GM12878 (cell line): ENCODE measurements at regions not wholly inside any gene's neighbourhood (a gene's known extent, or its start where the extent isn't known, plus 50 kb on each side); places are given as distances from the start of the nearest gene placed in this dataset.

Experiments
- ATAC-seq: fragments of 200-7000 bp; cut with Tn5 transposase; 3 replicates; pipeline ENCODE4 v1.9.1; 2020; ENCODE audit warnings: mild to moderate bottlenecking, moderate library complexity
- BruUV-seq: library from RNA; stranded (reverse); fragments of 400-500 nt; replicated peaks from 2 replicates; lab custom pipeline; 2021; lab: Mats Ljungman, UMichigan
- CTCF ChIA-PET: fragments of 300-600 bp; sonication (Branson Sonifier 250); formaldehyde crosslinking; extraction: SDS; loops from one replicate; lab custom pipeline; 2021; ENCODE audit warnings: inconsistent platforms; lab: Yijun Ruan, JAX
- POLR2A ChIA-PET: fragments of 350-600 bp; formaldehyde crosslinking; extraction: SDS; loops from one replicate; lab custom pipeline; 2021; ENCODE audit warnings: inconsistent platforms; lab: Charles Lee
- RAD21 ChIA-PET: fragments of 300-600 bp; sonication (Branson Sonifier 250); formaldehyde crosslinking; loops from one replicate; lab custom pipeline; 2023; ENCODE audit warnings: antibody characterized with exemption; ENCODE audit not compliant: unreplicated experiment; lab: Charles Lee
- SMC1A ChIA-PET: fragments of 300-600 bp; sonication (Branson Sonifier 250); formaldehyde crosslinking; loops from one replicate; lab custom pipeline; 2023; ENCODE audit not compliant: unreplicated experiment, uncharacterized antibody; lab: Charles Lee
- DNase-seq: peaks from one replicate; pipeline ENCODE4 v3.0.0-alpha.2; 2011; ENCODE audit warnings: low read depth, low spot score
- FAIRE-seq: peaks from 3 replicates; lab custom pipeline; 2011; peaks lifted over from hg19 to GRCh38; lab: Jason Lieb, UNC
- H2AFZ ChIP-seq: 2 replicates; pipeline ENCODE4 v1.6.0; 2011; ENCODE audit warnings: low read depth, low read length, control low read depth; ENCODE audit not compliant: control insufficient read depth
- H3K27ac ChIP-seq: 2 replicates; pipeline ENCODE4 v1.5.1; 2011; ENCODE audit warnings: control low read depth; ENCODE audit not compliant: control insufficient read depth, insufficient read depth
- H3K27me3 ChIP-seq, 2 experiments: replicated peaks in 1 of 2; 2 replicates each; pipeline versions ENCODE4 v1.6.0 to v1.6.1; 2011; ENCODE audit warnings: low read length in 1 of 2; ENCODE audit not compliant: control insufficient read depth in 2 of 2, insufficient read depth in 2 of 2
- H3K36me3 ChIP-seq, 2 experiments: 2 replicates each; pipeline ENCODE4 v1.5.1; 2011; ENCODE audit warnings: low read length in 1 of 2; ENCODE audit not compliant: control insufficient read depth in 2 of 2, insufficient read depth in 2 of 2
- H3K4me1 ChIP-seq: 2 replicates; pipeline ENCODE4 v1.6.1; 2011; ENCODE audit warnings: mild to moderate bottlenecking, low read length, moderate library complexity, mixed read lengths; ENCODE audit not compliant: control insufficient read depth, insufficient read depth
- H3K4me2 ChIP-seq: 2 replicates; pipeline ENCODE4 v1.6.0; 2011; ENCODE audit warnings: control low read depth; ENCODE audit not compliant: control insufficient read depth, insufficient read depth
- H3K4me3 ChIP-seq: fragments of 200-600 bp; sonication (generic); 2 replicates; pipeline ENCODE4 v1.5.1; 2016
- H3K79me2 ChIP-seq: 2 replicates; pipeline ENCODE4 v1.6.0; 2011; ENCODE audit warnings: low read length; ENCODE audit not compliant: control insufficient read depth, insufficient read depth
- H3K9ac ChIP-seq: 2 replicates; pipeline ENCODE4 v1.8.0; 2011; ENCODE audit warnings: low read length, control low read depth, mixed read lengths; ENCODE audit not compliant: control insufficient read depth, insufficient read depth
- H3K9me3 ChIP-seq: replicated peaks from 3 replicates; pipeline ENCODE4 v1.5.1; 2011; ENCODE audit warnings: mild to moderate bottlenecking, low read length; ENCODE audit not compliant: control insufficient read depth, insufficient read depth
- H4K20me1 ChIP-seq: 2 replicates; pipeline ENCODE4 v1.6.0; 2011; ENCODE audit not compliant: control insufficient read depth, insufficient read depth
- ELK1 ChIP-seq: IDR thresholded peaks from 2 replicates; pipeline ENCODE4 v1.6.1; 2012; ENCODE audit warnings: low read depth, low read length, improper control_type of control experiment
- GATAD2B ChIP-seq: fragments of 450-650 bp; conservative IDR thresholded peaks from 2 replicates; pipeline ENCODE4 v1.6.1; 2017; ENCODE audit warnings: low read depth, mild to moderate bottlenecking, moderate library complexity
- HCFC1 ChIP-seq: fragments of 150-350 bp; IDR thresholded peaks from 2 replicates; pipeline ENCODE4 v1.6.1; 2014; ENCODE audit warnings: low read length
- HDGF ChIP-seq: fragments of 450-650 bp; IDR thresholded peaks from 2 replicates; pipeline ENCODE4 v1.6.1; 2016; ENCODE audit warnings: antibody characterized with exemption
- JUND ChIP-seq: IDR thresholded peaks from 2 replicates; pipeline ENCODE4 v1.6.1; 2012; ENCODE audit warnings: low read depth, mild to moderate bottlenecking, low read length, improper control_type of control experiment, moderate library complexity
- NBN ChIP-seq: fragments of 450-650 bp; IDR thresholded peaks from 2 replicates; pipeline ENCODE4 v1.6.1; 2016
- NR2F1 ChIP-seq: fragments of 450-650 bp; conservative IDR thresholded peaks from 2 replicates; pipeline ENCODE4 v1.6.1; 2017; ENCODE audit warnings: mild to moderate bottlenecking
- RAD51 ChIP-seq: fragments of 450-650 bp; IDR thresholded peaks from 2 replicates; pipeline ENCODE4 v1.6.1; 2016; ENCODE audit warnings: moderate library complexity, mild to moderate bottlenecking, inconsistent platforms
- SMAD1 ChIP-seq: fragments of 450-650 bp; IDR thresholded peaks from 2 replicates; pipeline ENCODE4 v1.6.1; 2018; ENCODE audit warnings: mild to moderate bottlenecking, low read depth; ENCODE audit not compliant: partially characterized antibody
- SMC3 ChIP-seq: IDR thresholded peaks from 2 replicates; pipeline ENCODE4 v1.6.1; 2011; ENCODE audit warnings: low read length, improper control_type of control experiment, borderline replicate concordance
- ZZZ3 ChIP-seq: IDR thresholded peaks from 2 replicates; pipeline ENCODE4 v1.6.1; 2011; ENCODE audit warnings: low read depth; ENCODE audit not compliant: control insufficient read depth, insufficient read length
- WGBS: methylation state at CpG from one replicate; pipeline ENCODE4 v1.1.6; 2016; ENCODE audit warnings: low lambda C conversion rate; ENCODE audit not compliant: insufficient replicate concordance, insufficient coverage; ENCODE audit errors: missing lambda C conversion rate; 5-methylcytosine and 5-hydroxymethylcytosine counted together
- in situ Hi-C: fragments of 300-500 bp; cut with MboI; formaldehyde crosslinking; loops from 9 replicates; pipeline ENCODE4 v1.14.3; 2018; ENCODE audit warnings: mixed read lengths
- intact Hi-C: fragments of 100-400 bp; cut with micrococcal nuclease; formaldehyde crosslinking; loops from one replicate; pipeline ENCODE4 v1.14.2; 2022; ENCODE audit not compliant: unreplicated experiment
- TF ChIP-seq, protein P1 (sequence below): fragments of 150-350 bp; IDR thresholded peaks from 2 replicates; pipeline ENCODE4 v1.6.1; 2016; ENCODE audit warnings: low read depth, low read length
- TF ChIP-seq, protein P2 (sequence below): IDR thresholded peaks from 2 replicates; pipeline ENCODE4 v1.6.1; 2012; ENCODE audit warnings: low read length, inconsistent platforms

- Histone ChIP-seq H3K27me3 (no peaks in the 10 kb centered on the region), H3K9me3 (no peaks in the 10 kb centered on the region), H3K9ac (no peak overlapping the region), H3K4me2 (no peak overlapping the region), H2AFZ (no peak overlapping the region), H3K36me3 (no peaks in the 10 kb centered on the region), H3K4me1 (no peaks in the 10 kb centered on the region), H3K27ac (no peak overlapping the region), H3K4me3 (no peak overlapping the region), H4K20me1 (no peaks in the 10 kb centered on the region; the same call in 1 of the 2 replicates), H3K79me2 (no peaks in the 10 kb centered on the region)
- POLR2A ChIA-PET = no interaction called here
- SMC1A ChIA-PET = no interaction called here
- ATAC-seq = no peak
- DNase-seq = no peak
- TF ChIP-seq SMC3 = no peak
- no peak for TF ChIP-seq RAD51
- TF ChIP-seq SMAD1 = no peak
- TF ChIP-seq, protein P1, sequence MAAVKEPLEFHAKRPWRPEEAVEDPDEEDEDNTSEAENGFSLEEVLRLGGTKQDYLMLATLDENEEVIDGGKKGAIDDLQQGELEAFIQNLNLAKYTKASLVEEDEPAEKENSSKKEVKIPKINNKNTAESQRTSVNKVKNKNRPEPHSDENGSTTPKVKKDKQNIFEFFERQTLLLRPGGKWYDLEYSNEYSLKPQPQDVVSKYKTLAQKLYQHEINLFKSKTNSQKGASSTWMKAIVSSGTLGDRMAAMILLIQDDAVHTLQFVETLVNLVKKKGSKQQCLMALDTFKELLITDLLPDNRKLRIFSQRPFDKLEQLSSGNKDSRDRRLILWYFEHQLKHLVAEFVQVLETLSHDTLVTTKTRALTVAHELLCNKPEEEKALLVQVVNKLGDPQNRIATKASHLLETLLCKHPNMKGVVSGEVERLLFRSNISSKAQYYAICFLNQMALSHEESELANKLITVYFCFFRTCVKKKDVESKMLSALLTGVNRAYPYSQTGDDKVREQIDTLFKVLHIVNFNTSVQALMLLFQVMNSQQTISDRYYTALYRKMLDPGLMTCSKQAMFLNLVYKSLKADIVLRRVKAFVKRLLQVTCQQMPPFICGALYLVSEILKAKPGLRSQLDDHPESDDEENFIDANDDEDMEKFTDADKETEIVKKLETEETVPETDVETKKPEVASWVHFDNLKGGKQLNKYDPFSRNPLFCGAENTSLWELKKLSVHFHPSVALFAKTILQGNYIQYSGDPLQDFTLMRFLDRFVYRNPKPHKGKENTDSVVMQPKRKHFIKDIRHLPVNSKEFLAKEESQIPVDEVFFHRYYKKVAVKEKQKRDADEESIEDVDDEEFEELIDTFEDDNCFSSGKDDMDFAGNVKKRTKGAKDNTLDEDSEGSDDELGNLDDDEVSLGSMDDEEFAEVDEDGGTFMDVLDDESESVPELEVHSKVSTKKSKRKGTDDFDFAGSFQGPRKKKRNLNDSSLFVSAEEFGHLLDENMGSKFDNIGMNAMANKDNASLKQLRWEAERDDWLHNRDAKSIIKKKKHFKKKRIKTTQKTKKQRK = no peak
- no peak for TF ChIP-seq GATAD2B
- no peak for TF ChIP-seq ELK1
- TF ChIP-seq, protein P2, sequence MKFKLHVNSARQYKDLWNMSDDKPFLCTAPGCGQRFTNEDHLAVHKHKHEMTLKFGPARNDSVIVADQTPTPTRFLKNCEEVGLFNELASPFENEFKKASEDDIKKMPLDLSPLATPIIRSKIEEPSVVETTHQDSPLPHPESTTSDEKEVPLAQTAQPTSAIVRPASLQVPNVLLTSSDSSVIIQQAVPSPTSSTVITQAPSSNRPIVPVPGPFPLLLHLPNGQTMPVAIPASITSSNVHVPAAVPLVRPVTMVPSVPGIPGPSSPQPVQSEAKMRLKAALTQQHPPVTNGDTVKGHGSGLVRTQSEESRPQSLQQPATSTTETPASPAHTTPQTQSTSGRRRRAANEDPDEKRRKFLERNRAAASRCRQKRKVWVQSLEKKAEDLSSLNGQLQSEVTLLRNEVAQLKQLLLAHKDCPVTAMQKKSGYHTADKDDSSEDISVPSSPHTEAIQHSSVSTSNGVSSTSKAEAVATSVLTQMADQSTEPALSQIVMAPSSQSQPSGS = no peak
- TF ChIP-seq JUND = no peak
- no peak for TF ChIP-seq NBN
- TF ChIP-seq ZZZ3 = no peak
- no peak for TF ChIP-seq HDGF
- no peak for TF ChIP-seq NR2F1
- TF ChIP-seq HCFC1 = no peak
- BruUV-seq = no TSS peak
- in situ Hi-C loops (no loop called here), intact Hi-C loops (no loop called here)
- WGBS = 31% methylated on average over 4 of the region's 4 CpGs
- FAIRE-seq = no peak
- CTCF ChIA-PET = no interaction called here
- RAD21 ChIA-PET = no interaction called here
Observed at GRCh38 chr5:175124251-175124813, 319.6 kb downstream of the DRD1 start.
